ENCODE measurements at regions not wholly inside any gene's neighbourhood (a gene's known extent, or its start where the extent isn't known, plus 50 kb on each side); places are given as distances from the start of the nearest gene placed in this dataset.

- WGBS, 2 donors, result 91 to 96% methylated on average over 10 of the region's 10 CpGs
- no peak for DNase-seq
- H3K9me3 ChIP-seq, result no peaks in the 10 kb centered on the region
- no peak overlapping the region for H3K27ac ChIP-seq
- TF ChIP-seq POLR2A (IDR thresholded peaks at IDR 0.05), result no peak
- TF ChIP-seq CTCF (IDR thresholded peaks at IDR 0.05), result no peak
- H3K27me3 ChIP-seq, result no peaks in the 10 kb centered on the region
- intact Hi-C loops (cut with DNase I), result no loop called here
- no peaks in the 10 kb centered on the region for H3K4me1 ChIP-seq
- no peak overlapping the region for H3K4me3 ChIP-seq (replicated peaks in 1 of 3)
- H3K36me3 ChIP-seq, result no peaks in the 10 kb centered on the region
Measured at GRCh38 chr13:111646456-111646855, 326.0 kb downstream of the TEX29 start.

GRCh38 chr13:111648885-111649284, 328.4 kb downstream of the TEX29 start:
- TF ChIP-seq POLR2A (IDR thresholded peaks at IDR 0.05), result no peak
- no peak for TF ChIP-seq CTCF (IDR thresholded peaks at IDR 0.05)
- H3K27me3 ChIP-seq, result no peaks in the 10 kb centered on the region
- DNase-seq, result no peak
- intact Hi-C loops (cut with DNase I), result no loop called here
- no peak overlapping the region for H3K4me3 ChIP-seq (replicated peaks in 1 of 3)
- H3K4me1 ChIP-seq, result no peaks in the 10 kb centered on the region
- WGBS, 2 donors, result 91 to 96% methylated on average over 4 of the region's 4 CpGs
- no peaks in the 10 kb centered on the region for H3K9me3 ChIP-seq
- H3K36me3 ChIP-seq, result no peaks in the 10 kb centered on the region
- H3K27ac ChIP-seq, result no peak overlapping the region

GRCh38 chr13:111650626-111651025, 330.2 kb downstream of the TEX29 start:
- Histone ChIP-seq H3K27ac (no peak overlapping the region), H3K4me1 (no peaks in the 10 kb centered on the region), H3K27me3 (no peaks in the 10 kb centered on the region), H3K9me3 (no peaks in the 10 kb centered on the region), H3K36me3 (no peaks in the 10 kb centered on the region), H3K4me3 (replicated peaks in 1 of 3) (no peak overlapping the region)
- intact Hi-C loops (cut with DNase I), result no loop called here
- DNase-seq, result no peak
- TF ChIP-seq POLR2A (IDR thresholded peaks at IDR 0.05), result no peak
- no peak for TF ChIP-seq CTCF (IDR thresholded peaks at IDR 0.05)
- WGBS, 2 donors, result 68 to 80% methylated on average over 4 of the region's 4 CpGs

GRCh38 chr13:111652676-111653075, 332.2 kb downstream of the TEX29 start:
- DNase-seq, result no peak
- TF ChIP-seq CTCF (IDR thresholded peaks at IDR 0.05) (no peak), POLR2A (IDR thresholded peaks at IDR 0.05) (no peak)
- Histone ChIP-seq H3K9me3 (no peaks in the 10 kb centered on the region), H3K4me3 (replicated peaks in 1 of 3) (no peak overlapping the region), H3K27ac (no peak overlapping the region), H3K4me1 (no peaks in the 10 kb centered on the region), H3K36me3 (no peaks in the 10 kb centered on the region), H3K27me3 (no peaks in the 10 kb centered on the region)
- 85 to 87% methylated on average over 6 of the region's 6 CpGs for WGBS, 2 donors
- intact Hi-C loops (cut with DNase I), result no loop called here

- Histone ChIP-seq H3K36me3 (no peaks in the 10 kb centered on the region), H3K27ac (no peak overlapping the region), H3K9me3 (no peaks in the 10 kb centered on the region), H3K4me3 (replicated peaks in 1 of 3) (no peak overlapping the region), H3K4me1 (no peaks in the 10 kb centered on the region), H3K27me3 (no peaks in the 10 kb centered on the region)
- intact Hi-C loops (cut with DNase I), result no loop called here
- WGBS, 2 donors, result 75 to 79% methylated on average over 8 of the region's 8 CpGs
- DNase-seq, result no peak
- TF ChIP-seq POLR2A (IDR thresholded peaks at IDR 0.05), result no peak
- TF ChIP-seq CTCF (IDR thresholded peaks at IDR 0.05), result no peak
Measured at GRCh38 chr13:111654531-111654930, 334.1 kb downstream of the TEX29 start.
